ENCODE measurements at regions not wholly inside any gene's neighbourhood (a gene's known extent, or its start where the extent isn't known, plus 50 kb on each side); places are given as distances from the start of the nearest gene placed in this dataset.

DNA sequence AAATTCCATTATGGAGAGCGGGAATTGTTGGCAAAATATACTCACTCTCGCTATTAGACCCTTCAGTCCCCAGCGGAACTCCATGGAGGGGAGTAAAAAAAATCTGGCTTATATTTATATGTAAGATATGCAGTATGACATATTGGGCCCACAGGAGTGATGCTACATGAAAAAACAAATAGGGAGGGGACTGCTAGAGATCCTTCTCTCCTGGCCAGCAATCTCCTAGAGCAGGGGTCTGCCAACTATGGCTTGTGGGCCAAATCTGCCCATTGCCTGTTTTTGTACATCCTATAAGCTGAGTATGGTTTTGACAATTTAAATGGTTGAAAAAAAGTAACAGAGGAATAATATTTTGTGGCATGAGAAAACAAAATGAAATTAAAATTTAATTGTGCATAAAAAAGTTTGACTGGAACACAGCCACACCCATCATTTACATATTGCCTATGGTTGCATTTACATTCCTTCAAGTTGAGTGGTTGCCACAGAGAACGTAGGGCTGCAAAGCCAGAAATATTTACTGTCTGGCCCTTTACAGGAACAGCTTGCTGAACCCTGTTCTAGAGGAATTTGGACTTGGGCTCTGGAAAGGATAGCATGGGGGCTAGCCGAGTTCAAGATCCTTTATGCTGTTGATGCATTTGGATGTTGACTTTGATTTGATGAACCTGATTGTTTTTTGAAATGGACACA, 197.3 kb upstream of the CLINT1 start:
- WGBS, 2 donors = 83 to 87% methylated on average over 5 of the region's 5 CpGs
- TF ChIP-seq POLR2A (IDR thresholded peaks at IDR 0.05) = no peak
- TF ChIP-seq, protein P1, sequence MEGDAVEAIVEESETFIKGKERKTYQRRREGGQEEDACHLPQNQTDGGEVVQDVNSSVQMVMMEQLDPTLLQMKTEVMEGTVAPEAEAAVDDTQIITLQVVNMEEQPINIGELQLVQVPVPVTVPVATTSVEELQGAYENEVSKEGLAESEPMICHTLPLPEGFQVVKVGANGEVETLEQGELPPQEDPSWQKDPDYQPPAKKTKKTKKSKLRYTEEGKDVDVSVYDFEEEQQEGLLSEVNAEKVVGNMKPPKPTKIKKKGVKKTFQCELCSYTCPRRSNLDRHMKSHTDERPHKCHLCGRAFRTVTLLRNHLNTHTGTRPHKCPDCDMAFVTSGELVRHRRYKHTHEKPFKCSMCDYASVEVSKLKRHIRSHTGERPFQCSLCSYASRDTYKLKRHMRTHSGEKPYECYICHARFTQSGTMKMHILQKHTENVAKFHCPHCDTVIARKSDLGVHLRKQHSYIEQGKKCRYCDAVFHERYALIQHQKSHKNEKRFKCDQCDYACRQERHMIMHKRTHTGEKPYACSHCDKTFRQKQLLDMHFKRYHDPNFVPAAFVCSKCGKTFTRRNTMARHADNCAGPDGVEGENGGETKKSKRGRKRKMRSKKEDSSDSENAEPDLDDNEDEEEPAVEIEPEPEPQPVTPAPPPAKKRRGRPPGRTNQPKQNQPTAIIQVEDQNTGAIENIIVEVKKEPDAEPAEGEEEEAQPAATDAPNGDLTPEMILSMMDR (IDR thresholded peaks at IDR 0.05) = no peak
- H3K9me3 ChIP-seq = no peaks in the 10 kb centered on the region
- no peaks in the 10 kb centered on the region for H3K27me3 ChIP-seq
- H3K4me3 ChIP-seq = no peak overlapping the region
- no peak overlapping the region for H3K27ac ChIP-seq
- no peak for DNase-seq
- intact Hi-C loops (cut with DNase I; ENCODE audit: low total_unique reads) = no loop called here
- no peaks in the 10 kb centered on the region for H3K36me3 ChIP-seq (ENCODE audit: low read depth, missing control alignments)
- H3K4me1 ChIP-seq = no peaks in the 10 kb centered on the region

DNA sequence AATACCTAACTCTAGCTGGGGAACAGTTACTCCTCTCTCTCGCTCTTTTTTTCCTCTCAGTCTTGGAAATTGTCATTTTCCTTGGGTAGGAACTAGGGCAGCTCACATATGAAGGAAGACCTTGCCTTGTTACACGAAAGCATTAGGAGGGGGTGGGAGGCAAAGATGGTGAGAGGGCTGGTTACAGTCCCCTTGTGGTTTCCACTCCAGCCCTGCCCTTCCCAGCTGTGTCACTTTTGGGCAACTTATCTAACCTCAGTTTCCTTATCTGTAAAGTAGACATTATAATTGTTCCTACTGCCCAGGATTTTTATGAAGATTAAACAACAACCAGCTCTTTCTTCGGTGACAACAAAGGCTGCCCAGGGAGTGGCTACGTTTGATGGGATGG, 196.2 kb upstream of the CLINT1 start:
- Histone ChIP-seq H3K27ac (no peak overlapping the region), H3K4me3 (no peak overlapping the region), H3K9me3 (no peaks in the 10 kb centered on the region), H3K4me1 (no peaks in the 10 kb centered on the region), H3K27me3 (no peaks in the 10 kb centered on the region), H3K36me3 (ENCODE audit: low read depth, missing control alignments) (no peaks in the 10 kb centered on the region)
- no peak for DNase-seq
- WGBS, 2 donors = 54 to 65% methylated on average over 4 of the region's 4 CpGs
- TF ChIP-seq POLR2A (IDR thresholded peaks at IDR 0.05) = no peak
- TF ChIP-seq, protein P1 (IDR thresholded peaks at IDR 0.05) = no peak
- intact Hi-C loops (cut with DNase I; ENCODE audit: low total_unique reads) = no loop called here

DNA sequence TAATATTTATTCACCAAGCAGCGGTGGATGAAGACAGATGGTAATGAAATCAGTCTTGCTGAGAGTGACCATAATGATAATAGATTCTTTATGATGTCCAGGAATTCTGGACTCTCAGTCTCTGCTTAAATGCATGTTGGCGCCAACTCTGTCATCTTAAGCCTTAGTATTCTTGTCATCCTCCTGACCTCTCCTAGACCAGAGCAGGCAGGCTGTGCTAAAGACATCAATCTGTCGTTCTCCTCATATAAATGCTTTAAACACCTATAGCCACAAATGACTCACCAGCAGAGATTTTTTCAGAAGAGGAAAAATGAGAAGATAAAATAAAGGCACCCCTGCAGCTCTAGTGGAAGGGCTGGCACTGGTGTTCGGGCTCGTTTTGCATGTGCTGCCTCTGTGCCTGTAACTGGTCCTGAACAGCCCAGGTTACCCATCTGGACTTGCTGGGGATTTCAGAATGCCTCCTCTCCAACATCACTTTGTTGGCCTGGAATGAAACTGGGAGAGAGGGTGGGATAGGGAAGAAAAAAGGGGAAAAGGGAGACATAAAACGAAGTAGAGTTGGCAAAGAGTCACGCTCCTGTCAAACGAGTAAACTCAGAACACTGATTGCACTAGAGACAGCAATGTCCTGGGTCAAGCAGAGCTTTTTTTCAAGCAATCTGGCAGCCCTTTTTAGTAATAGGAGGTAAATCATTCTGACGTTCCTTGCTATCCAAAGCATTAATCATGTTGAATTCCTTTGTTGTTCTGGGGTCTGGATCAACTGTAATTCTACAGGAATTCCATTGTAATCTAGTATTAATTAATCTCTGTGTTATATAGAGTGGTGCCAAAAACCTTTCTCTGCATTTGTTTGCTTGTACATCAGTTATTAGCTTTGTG, 195.5 kb upstream of the CLINT1 start:
- Histone ChIP-seq H3K4me3 (no peak overlapping the region), H3K27me3 (no peaks in the 10 kb centered on the region), H3K4me1 (no peaks in the 10 kb centered on the region), H3K9me3 (no peaks in the 10 kb centered on the region), H3K36me3 (ENCODE audit: low read depth, missing control alignments) (no peaks in the 10 kb centered on the region), H3K27ac (no peak overlapping the region)
- DNase-seq = no peak
- no peak for TF ChIP-seq POLR2A (IDR thresholded peaks at IDR 0.05)
- TF ChIP-seq, protein P1 (IDR thresholded peaks at IDR 0.05) = no peak
- intact Hi-C loops (cut with DNase I; ENCODE audit: low total_unique reads) = no loop called here
- 69 to 72% methylated on average over 9 of the region's 9 CpGs for WGBS, 2 donors

DNA sequence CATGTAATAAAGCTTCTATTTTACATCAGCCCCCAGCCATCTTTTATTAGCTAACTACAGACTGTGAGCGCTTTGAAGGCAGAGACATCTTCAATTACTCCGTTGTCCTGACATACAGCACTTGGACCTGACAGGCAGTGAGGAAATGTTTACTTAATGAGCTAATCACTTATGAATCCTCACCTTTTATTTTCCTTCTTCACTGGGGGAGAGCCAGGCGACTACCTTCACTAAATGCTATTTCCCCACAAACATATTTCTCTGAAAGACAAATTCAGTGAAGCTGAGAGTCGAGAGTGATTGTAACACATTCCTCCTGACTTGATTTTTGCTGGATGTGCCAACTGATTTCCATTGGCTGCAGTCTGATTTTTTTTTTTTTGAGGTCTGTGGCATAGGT, 192.1 kb upstream of the CLINT1 start:
- no peak overlapping the region for H3K27ac ChIP-seq
- no peaks in the 10 kb centered on the region for H3K9me3 ChIP-seq
- H3K4me3 ChIP-seq = no peak overlapping the region
- no peak for DNase-seq
- intact Hi-C loops (cut with DNase I; ENCODE audit: low total_unique reads) = no loop called here
- no peaks in the 10 kb centered on the region for H3K4me1 ChIP-seq
- TF ChIP-seq, protein P1 (IDR thresholded peaks at IDR 0.05) = no peak
- TF ChIP-seq POLR2A (IDR thresholded peaks at IDR 0.05) = no peak
- WGBS, 2 donors = 75 to 86% methylated on average over 4 of the region's 4 CpGs
- H3K27me3 ChIP-seq = no peaks in the 10 kb centered on the region
- H3K36me3 ChIP-seq (ENCODE audit: low read depth, missing control alignments) = no peaks in the 10 kb centered on the region
